ENCODE measurements at regions not wholly inside any gene's neighbourhood (a gene's known extent, or its start where the extent isn't known, plus 50 kb on each side); places are given as distances from the start of the nearest gene placed in this dataset.

DNA sequence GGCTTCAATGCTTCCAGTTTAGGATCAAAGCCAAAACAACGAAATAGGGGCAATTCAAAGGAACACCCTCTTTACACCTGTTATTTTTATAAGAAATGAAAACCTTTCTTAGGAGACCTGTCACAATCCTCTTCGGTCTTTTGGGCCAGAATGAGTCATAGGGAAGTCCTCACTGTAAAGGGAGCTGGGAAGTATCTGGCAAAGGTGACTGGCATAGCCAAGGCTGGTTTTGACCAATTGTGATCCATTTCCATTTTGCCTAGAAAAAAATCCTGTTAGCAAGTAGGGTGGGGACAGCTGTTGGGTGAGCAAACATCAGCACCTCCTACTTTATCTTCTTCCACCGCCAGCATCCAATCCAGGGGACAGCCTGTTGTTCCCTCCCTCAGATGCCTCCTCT lies 343.2 kb upstream of the SULF2 start:
- TF ChIP-seq CTCF (IDR thresholded peaks at IDR 0.05; ENCODE audit: insufficient read depth, low read length) (no peak), POLR2AphosphoS5 (IDR thresholded peaks at IDR 0.05; ENCODE audit: low read depth) (no peak)
